GM23248 (cell line): ENCODE measurements at regions not wholly inside any gene's neighbourhood (a gene's known extent, or its start where the extent isn't known, plus 50 kb on each side); places are given as distances from the start of the nearest gene placed in this dataset.

Experiments
- DNase-seq: peaks from one replicate; pipeline ENCODE4 v3.0.0-alpha.2; 2015
- H2AFZ ChIP-seq: fragments of 200-600 bp; sonication (generic); 2 replicates; pipeline ENCODE4 v1.6.1; 2016; ENCODE audit warnings: antibody characterized with exemption
- H3F3A ChIP-seq: fragments of 200-600 bp; sonication (generic); 2 replicates; pipeline ENCODE4 v1.6.1; 2016; ENCODE audit warnings: mild to moderate bottlenecking, antibody characterized with exemption, mixed run types; ENCODE audit not compliant: insufficient read depth
- H3K27ac ChIP-seq: fragments of 200-600 bp; sonication (generic); 2 replicates; pipeline ENCODE4 v1.5.1; 2016; ENCODE audit warnings: mild to moderate bottlenecking
- H3K27me3 ChIP-seq: fragments of 200-600 bp; sonication (generic); replicated peaks from 2 replicates; pipeline ENCODE4 v1.6.1; 2016; ENCODE audit warnings: mild to moderate bottlenecking; ENCODE audit not compliant: insufficient read depth
- H3K36me3 ChIP-seq: fragments of 200-600 bp; sonication (generic); 2 replicates; pipeline ENCODE4 v1.6.1; 2016; ENCODE audit warnings: low read depth, mild to moderate bottlenecking
- H3K4me1 ChIP-seq: fragments of 200-600 bp; sonication (generic); 2 replicates; pipeline ENCODE4 v1.6.1; 2016; ENCODE audit warnings: mild to moderate bottlenecking; ENCODE audit not compliant: insufficient read depth
- H3K4me2 ChIP-seq: fragments of 200-600 bp; sonication (generic); one replicate; pipeline ENCODE4 v1.6.1; 2016; ENCODE audit warnings: mild to moderate bottlenecking; ENCODE audit not compliant: unreplicated experiment
- H3K4me3 ChIP-seq: fragments of 200-600 bp; sonication (generic); 2 replicates; pipeline ENCODE4 v1.5.1; 2016; ENCODE audit warnings: mild to moderate bottlenecking
- H3K79me2 ChIP-seq: fragments of 200-600 bp; sonication (generic); 2 replicates; pipeline ENCODE4 v1.6.1; 2016; ENCODE audit warnings: mild to moderate bottlenecking; ENCODE audit not compliant: insufficient read depth
- H3K9ac ChIP-seq: fragments of 200-600 bp; sonication (generic); 2 replicates; pipeline ENCODE4 v1.6.1; 2016; ENCODE audit warnings: mild to moderate bottlenecking
- H3K9me2 ChIP-seq: fragments of 200-600 bp; sonication (generic); 2 replicates; pipeline ENCODE4 v1.6.1; 2016; ENCODE audit warnings: mixed run types, mild to moderate bottlenecking, moderate library complexity; ENCODE audit not compliant: insufficient read depth
- H3K9me3 ChIP-seq: fragments of 200-600 bp; sonication (generic); one replicate; pipeline ENCODE4 v1.6.1; 2017; ENCODE audit warnings: low read depth
- H4K20me1 ChIP-seq: fragments of 200-600 bp; sonication (generic); 2 replicates; pipeline ENCODE4 v1.6.0; 2016; ENCODE audit not compliant: insufficient read depth
- EZH2 ChIP-seq: fragments of 200-600 bp; sonication (generic); IDR thresholded peaks from 2 replicates; pipeline ENCODE4 v1.6.1; 2018; ENCODE audit warnings: antibody characterized with exemption, mild to moderate bottlenecking; ENCODE audit not compliant: insufficient read depth, poor library complexity, severe bottlenecking
- EZH2phosphoT487 ChIP-seq: fragments of 200-600 bp; sonication (generic); IDR thresholded peaks from 2 replicates; pipeline ENCODE4 v1.6.1; 2018; ENCODE audit warnings: antibody characterized with exemption, moderate library complexity, mild to moderate bottlenecking, low read depth; ENCODE audit not compliant: insufficient read depth
- WGBS, 2 experiments: methylation state at CpG; one replicate each; pipeline ENCODE4 v1.1.6; 2015 to 2017; ENCODE audit warnings: low lambda C conversion rate in 2 of 2, low coverage in 1 of 2; ENCODE audit errors: missing lambda C conversion rate in 2 of 2; 5-methylcytosine and 5-hydroxymethylcytosine counted together
- in situ Hi-C: fragments of 300-500 bp; cut with MboI; formaldehyde crosslinking; loops from 2 replicates; pipeline ENCODE4 v1.15.0; 2020

DNA sequence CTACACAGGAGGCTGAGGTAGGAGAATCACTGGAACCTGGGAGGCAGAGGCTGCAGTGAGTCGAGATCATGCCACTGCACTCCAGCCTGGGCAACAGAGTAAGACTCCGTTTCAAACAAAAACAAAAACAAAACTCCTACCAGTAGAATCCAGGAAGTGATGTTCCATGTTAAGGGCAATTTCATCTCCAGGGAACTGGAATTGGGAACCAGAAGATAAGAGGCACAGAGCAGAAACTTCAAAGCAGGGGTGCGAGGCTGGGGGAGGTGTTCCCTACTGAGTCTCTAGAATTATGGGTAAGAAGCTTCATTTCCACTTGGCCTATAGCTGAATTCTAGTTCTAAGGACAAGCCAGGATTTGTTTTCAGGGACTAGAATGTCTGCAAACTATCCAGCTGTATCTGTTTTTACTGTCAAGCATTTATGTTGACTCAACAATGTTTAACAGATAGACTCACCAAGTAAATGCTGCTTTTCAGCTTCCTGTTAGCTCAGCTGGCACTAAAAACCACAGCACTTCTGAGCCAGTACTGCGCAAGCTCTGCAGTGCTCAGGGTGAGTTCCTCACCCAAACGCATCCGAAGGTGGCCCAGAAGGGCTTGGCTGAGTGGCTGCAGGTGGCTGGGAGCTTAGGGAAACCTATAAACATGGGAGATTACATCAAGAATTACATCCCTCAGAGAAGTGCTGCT, 320.1 kb downstream of the MTRR start:
- TF ChIP-seq EZH2 (no peak), EZH2phosphoT487 (no peak)
- no peaks in the 10 kb centered on the region for H3K27me3 ChIP-seq
- no peak overlapping the region for H3K9ac ChIP-seq
- H3K27ac ChIP-seq = no peak overlapping the region
- no peak for DNase-seq
- no peaks in the 10 kb centered on the region for H3F3A ChIP-seq
- no peaks in the 10 kb centered on the region for H3K4me1 ChIP-seq
- H3K79me2 ChIP-seq = no peaks in the 10 kb centered on the region
- no peaks in the 10 kb centered on the region for H3K9me3 ChIP-seq
- in situ Hi-C loops = no loop called here
- no peak overlapping the region for H3K4me3 ChIP-seq
- no peaks in the 10 kb centered on the region for H4K20me1 ChIP-seq
- H2AFZ ChIP-seq = no peak overlapping the region
- no peak overlapping the region for H3K4me2 ChIP-seq
- WGBS, 2 experiments = 11 to 22% methylated on average over 6 of the region's 6 CpGs
- H3K36me3 ChIP-seq = no peaks in the 10 kb centered on the region
- H3K9me2 ChIP-seq = no peaks in the 10 kb centered on the region

DNA sequence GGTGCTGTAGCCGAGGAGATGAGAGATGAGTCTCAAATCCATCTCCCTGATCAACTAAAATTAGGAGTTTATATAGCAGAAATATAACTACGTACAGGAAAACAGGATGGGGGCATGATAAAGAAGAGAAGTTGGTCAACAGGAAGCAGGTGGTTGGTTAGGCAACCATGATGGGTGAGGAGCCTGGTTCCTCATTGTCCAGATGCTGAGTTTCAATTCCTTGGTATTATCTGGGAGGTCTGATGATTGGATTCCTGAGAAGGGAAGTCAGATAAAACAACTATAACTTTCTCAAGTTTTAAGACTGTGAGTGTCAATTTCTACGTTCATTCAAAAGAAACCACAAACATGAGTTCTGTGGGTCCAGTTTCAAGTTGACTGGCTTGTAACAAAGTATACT, 323.9 kb downstream of the MTRR start:
- H3K27ac ChIP-seq = no peak overlapping the region
- WGBS, 2 experiments = 13 to 18% methylated on average over 3 of the region's 3 CpGs
- H3K9ac ChIP-seq = no peak overlapping the region
- H3F3A ChIP-seq = no peaks in the 10 kb centered on the region
- no peaks in the 10 kb centered on the region for H3K36me3 ChIP-seq
- in situ Hi-C loops = no loop called here
- TF ChIP-seq EZH2 = no peak
- no peak for TF ChIP-seq EZH2phosphoT487
- H4K20me1 ChIP-seq = no peaks in the 10 kb centered on the region
- no peaks in the 10 kb centered on the region for H3K9me2 ChIP-seq
- no peak overlapping the region for H3K4me3 ChIP-seq
- no peaks in the 10 kb centered on the region for H3K4me1 ChIP-seq
- H2AFZ ChIP-seq = no peak overlapping the region
- no peaks in the 10 kb centered on the region for H3K9me3 ChIP-seq
- DNase-seq = no peak
- H3K79me2 ChIP-seq = no peaks in the 10 kb centered on the region
- no peaks in the 10 kb centered on the region for H3K27me3 ChIP-seq
- no peak overlapping the region for H3K4me2 ChIP-seq

DNA sequence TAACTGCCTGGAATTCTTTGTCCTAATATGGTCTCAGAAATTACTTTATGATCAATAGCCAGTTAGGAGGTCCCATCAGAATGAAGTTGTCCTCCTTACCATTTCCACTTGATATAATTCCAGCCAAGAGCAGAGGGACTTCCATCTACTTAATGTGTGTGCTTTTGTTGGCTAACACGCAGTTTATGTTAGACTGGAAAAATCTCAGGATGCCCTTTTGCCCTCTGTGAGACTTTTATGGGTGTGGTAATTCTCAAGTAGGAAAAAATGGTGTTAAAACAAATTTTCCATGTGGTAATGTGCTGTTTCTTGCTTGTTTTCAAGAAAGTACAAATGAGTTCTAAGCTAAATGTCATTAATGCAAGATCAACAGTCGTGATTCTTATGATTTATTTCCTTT, 327.1 kb downstream of the MTRR start:
- Histone ChIP-seq H3K4me3 (no peak overlapping the region), H3K79me2 (no peaks in the 10 kb centered on the region), H3K9me2 (no peaks in the 10 kb centered on the region), H3K27ac (no peak overlapping the region), H2AFZ (no peak overlapping the region), H3F3A (no peaks in the 10 kb centered on the region), H3K36me3 (no peaks in the 10 kb centered on the region), H3K4me2 (no peak overlapping the region), H3K4me1 (no peaks in the 10 kb centered on the region), H4K20me1 (no peaks in the 10 kb centered on the region), H3K9ac (no peak overlapping the region), H3K27me3 (no peaks in the 10 kb centered on the region), H3K9me3 (no peaks in the 10 kb centered on the region)
- TF ChIP-seq EZH2phosphoT487 (no peak), EZH2 (no peak)
- 4 to 14% methylated on average over 2 of the region's 2 CpGs for WGBS, 2 experiments
- DNase-seq = no peak
- in situ Hi-C loops = no loop called here

DNA sequence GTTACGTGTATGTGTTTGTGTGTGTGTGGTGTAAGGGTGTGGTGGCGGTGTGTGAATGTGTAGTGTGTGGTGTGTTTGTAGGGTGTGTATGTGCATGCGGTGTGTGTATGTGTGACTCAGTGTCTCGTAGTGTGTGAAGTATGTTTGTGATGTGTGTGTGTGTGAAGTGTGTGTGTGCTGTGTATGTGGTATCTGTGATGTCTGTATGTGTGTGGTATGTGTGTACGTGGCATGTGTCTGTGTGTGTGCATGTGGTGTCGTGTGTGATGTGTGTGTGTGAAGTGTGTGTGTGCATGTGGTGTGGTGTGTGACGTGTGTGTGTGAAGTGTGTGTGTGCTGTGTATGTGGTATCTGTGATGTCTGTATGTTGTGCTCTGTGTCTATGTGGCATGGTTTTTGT, 339.4 kb downstream of the MTRR start:
- no peaks in the 10 kb centered on the region for H3K79me2 ChIP-seq
- H3K27me3 ChIP-seq = no peaks in the 10 kb centered on the region
- no peak overlapping the region for H3K4me2 ChIP-seq
- H2AFZ ChIP-seq = no peak overlapping the region
- no peak overlapping the region for H3K27ac ChIP-seq
- H3F3A ChIP-seq = no peaks in the 10 kb centered on the region
- DNase-seq = no peak
- in situ Hi-C loops = no loop called here
- H3K36me3 ChIP-seq = no peaks in the 10 kb centered on the region
- no peaks in the 10 kb centered on the region for H3K9me2 ChIP-seq
- 63 to 65% methylated on average over 7 of the region's 7 CpGs for WGBS, 2 experiments
- no peaks in the 10 kb centered on the region for H3K4me1 ChIP-seq
- TF ChIP-seq EZH2phosphoT487 = no peak
- no peak for TF ChIP-seq EZH2
- no peaks in the 10 kb centered on the region for H4K20me1 ChIP-seq
- H3K9me3 ChIP-seq = no peaks in the 10 kb centered on the region
- H3K9ac ChIP-seq = no peak overlapping the region
- H3K4me3 ChIP-seq = no peak overlapping the region

DNA sequence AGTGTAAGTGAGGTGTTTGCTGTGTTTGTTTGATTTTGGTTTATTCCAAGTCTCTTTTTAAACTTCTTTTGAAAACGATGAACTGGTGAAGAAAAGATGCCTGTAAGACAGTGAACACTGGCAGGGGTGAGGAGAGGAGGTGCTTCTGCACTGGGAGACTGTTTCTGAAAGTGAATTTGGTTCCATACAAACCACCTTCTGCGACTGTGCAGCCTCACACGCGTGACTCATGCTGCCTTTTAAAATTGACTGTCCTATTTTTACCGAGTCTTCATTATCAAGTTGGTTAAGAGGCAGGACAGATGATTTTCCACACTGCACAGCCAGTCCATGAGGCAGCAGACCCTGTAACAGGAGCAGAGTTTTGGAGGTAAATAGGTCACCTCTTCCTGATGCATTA, 340.6 kb downstream of the MTRR start:
- no peaks in the 10 kb centered on the region for H3K4me1 ChIP-seq
- WGBS, 2 experiments = 30 to 48% methylated on average over 5 of the region's 5 CpGs
- in situ Hi-C loops = no loop called here
- no peaks in the 10 kb centered on the region for H3K79me2 ChIP-seq
- no peaks in the 10 kb centered on the region for H3K9me2 ChIP-seq
- no peak overlapping the region for H3K4me2 ChIP-seq
- no peak overlapping the region for H3K27ac ChIP-seq
- no peak overlapping the region for H3K4me3 ChIP-seq
- TF ChIP-seq EZH2phosphoT487 (no peak), EZH2 (no peak)
- no peaks in the 10 kb centered on the region for H3K27me3 ChIP-seq
- no peak for DNase-seq
- no peak overlapping the region for H2AFZ ChIP-seq
- H3K36me3 ChIP-seq = no peaks in the 10 kb centered on the region
- no peaks in the 10 kb centered on the region for H3F3A ChIP-seq
- no peaks in the 10 kb centered on the region for H4K20me1 ChIP-seq
- H3K9me3 ChIP-seq = no peaks in the 10 kb centered on the region
- H3K9ac ChIP-seq = no peak overlapping the region
